ENCODE measurements at regions not wholly inside any gene's neighbourhood (a gene's known extent, or its start where the extent isn't known, plus 50 kb on each side); places are given as distances from the start of the nearest gene placed in this dataset.
A peak's percentile ranks its signal among the peaks of the same experiment; 100 is the strongest.
"Not testable (repeated sequence)": the region's sequence is repeated elsewhere in the genome, so short reads cannot be mapped to it uniquely, and the experiment has no call there.

GRCh38 chr5:157994906-157995519 is 136.1 kb upstream of the CLINT1 start:
- peak; percentile 68 to 83 for DNase-seq

DNA sequence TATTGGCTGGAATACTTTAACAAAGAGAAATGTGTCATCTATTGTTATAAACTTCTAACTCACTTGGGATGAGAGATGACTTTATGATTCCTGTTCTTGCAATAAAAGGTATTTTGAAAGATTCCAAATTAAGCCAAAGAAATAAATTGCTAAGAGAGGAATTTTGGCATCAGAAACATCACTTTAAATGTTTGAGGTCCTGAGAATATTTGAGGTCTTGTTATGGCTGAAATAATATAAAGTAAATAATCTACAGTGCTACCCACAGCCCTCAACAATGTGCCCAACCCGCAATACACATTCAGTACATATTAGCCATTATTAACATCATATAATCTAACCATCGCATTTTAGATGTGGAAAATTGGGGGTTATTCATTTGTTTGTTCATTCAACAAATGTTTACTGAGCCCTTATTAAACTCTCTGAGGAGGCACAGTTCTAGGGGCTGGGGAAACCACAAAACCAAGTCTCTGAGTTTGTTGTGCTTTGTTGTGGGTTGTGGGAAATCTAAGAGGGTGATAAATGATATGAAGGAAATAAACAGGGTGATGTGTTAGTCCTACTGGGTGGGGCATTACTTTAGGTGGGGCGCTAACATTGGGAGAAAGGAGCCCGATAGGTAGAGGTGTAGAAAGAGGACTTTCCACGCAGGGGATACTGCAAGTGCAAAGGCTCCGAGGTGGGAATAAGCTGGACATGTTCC is 135.2 kb upstream of the CLINT1 start:
- no peak for DNase-seq

DNA sequence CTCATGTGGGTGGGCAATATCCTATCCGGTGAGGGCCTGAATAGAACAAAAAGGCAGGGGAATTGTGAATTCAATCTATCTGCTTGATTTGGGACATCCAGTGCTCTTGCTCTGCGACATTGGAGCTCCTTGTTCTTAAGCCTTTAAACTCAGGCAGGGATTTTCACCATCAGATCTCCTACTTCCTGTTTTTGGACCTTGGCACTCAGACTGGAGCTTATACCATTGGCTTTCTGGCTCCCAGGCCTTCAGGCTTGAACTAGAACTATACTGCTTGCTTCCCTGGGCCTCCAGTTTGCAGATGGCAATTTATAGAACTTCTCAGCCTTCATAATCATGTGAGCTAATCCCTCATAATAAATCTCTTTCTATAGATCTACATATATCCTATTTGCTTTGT is 134.3 kb upstream of the CLINT1 start:
- no peak for DNase-seq

DNA sequence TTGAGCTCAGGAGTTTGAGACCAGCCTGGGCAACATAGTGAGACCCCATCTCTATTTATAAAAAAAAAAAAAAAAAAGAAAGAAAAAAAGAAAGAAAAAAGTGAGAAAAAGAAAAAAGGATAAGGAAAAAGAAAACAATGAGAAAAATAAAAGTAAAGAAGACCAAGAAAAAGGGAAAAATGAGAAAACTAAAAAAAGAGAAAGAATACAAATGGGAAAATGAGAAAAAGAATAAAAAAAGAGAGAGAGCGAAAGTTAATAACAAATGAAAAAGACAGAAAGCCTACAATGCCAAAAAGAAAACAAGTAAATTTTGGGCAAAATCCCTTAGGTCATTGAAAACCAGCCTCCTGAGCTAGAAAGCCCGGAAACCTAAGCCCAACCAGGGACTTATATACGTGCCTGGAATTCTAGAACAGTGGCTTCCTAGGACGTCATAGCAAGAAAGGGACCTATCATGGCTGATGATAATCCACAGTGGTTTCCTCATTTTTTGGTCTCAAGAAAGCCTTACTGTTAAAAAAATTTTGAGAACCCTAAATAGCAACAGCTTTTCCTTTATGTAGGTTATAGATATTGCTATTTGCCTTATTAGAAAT is 131.7 kb upstream of the CLINT1 start:
- peak in 1 of 2 experiments; percentile 6 for DNase-seq

DNA sequence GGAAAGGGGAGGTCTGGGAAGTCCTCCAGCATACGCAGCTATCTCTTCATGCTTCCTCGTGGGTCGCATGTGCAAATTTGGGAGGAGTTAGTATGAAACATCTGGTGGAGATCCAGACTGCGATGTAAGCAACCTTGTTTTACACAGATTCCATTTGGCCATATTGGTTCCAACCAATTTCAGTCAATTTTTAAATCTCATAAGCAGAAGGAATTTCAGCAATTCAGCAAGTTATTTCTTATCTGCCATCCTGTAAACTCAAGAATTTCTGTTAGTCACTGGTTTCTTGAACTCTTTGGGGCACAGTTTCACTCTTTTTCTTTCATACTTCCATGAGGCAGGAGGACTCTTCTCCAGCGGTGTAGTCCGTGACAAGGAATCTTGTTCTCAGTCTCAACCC is 130.4 kb upstream of the CLINT1 start:
- DNase-seq, result no peak

DNA sequence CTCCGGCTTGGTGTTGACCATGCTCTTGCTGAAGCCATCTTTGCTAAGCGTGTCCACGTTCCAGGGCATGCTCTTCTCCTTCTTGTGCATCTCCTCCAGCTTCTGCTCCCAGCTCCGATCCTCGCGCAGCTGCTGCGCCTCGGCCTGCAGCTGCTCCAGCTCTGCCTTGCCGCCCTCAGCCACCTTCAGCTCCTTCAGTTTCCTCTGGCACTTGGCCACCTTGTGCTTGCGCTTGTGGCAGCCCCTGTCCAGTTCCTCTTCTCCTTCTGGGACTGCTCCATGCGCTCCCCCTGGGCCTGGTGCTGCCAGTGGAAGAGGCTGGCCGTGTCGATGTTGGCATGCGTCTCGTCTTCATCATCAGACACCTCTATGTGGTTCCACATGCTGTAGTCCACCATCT is 128.3 kb upstream of the CLINT1 start:
- no peak for DNase-seq

GRCh38 chr5:157986431-157986990 is 127.6 kb upstream of the CLINT1 start:
- no peak for DNase-seq

DNA sequence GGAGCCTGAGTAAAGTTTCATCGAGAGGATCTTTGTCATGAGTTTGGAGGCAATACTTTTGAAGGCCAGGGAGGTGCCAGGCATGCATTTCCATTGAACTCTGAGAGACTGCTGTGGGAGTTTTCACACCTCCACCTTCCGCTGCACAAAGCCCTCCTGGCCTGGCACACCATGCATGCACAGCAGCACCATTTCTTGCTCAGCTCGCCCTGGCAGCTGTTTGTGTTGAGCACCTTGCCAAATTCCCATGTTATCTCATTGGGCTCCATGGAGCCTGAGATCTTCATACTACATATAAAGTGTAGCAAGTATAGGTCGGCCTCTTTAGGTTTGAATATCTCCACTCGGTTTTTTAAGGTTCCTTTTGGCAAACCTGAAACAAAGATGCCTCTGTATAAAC is 125.7 kb upstream of the CLINT1 start:
- DNase-seq, result no peak

GRCh38 chr5:157983906-157984551 is 125.1 kb upstream of the CLINT1 start:
- DNase-seq, result no peak

GRCh38 chr5:157978061-157978460 is 119.1 kb upstream of the CLINT1 start:
- no peak for DNase-seq

DNA sequence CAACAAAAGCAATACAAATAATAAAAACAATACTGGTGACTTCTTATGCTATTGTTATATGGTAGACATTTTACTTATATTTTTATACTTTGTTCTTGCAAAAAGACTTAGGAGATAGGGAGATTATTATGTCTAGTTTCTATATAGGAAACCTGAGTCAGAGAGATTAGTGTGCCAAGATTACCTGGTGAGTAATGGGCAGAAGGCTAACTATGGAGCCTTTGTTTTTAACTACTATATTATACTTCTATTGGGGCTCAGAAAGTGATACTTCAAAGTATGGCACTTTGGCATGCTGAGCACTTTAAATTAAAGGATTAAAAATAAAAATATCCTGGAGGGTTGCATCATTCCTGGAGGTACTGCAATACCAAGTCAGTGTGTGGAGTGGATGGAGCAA is 117.5 kb upstream of the CLINT1 start:
- DNase-seq, result no peak

DNA sequence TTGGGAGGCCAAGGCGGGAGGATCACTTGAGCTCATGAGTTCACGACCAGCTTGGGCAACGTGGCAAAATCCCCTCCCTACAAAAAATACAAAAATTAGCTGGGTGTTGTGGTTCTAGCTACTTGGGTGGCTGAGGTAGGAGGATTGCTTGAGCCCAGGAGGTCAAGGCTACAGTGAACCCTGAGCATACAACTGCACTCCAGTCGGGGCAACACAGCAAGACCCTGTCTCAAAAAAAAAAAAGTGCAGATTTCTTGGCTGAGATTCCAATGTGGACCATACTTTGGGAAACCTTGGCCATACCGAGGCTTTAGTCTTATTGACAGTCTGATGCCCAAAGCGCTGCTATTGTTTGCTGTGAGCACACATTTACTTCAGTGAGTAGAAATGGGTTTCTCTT is 113.6 kb upstream of the CLINT1 start:
- no peak for DNase-seq

DNA sequence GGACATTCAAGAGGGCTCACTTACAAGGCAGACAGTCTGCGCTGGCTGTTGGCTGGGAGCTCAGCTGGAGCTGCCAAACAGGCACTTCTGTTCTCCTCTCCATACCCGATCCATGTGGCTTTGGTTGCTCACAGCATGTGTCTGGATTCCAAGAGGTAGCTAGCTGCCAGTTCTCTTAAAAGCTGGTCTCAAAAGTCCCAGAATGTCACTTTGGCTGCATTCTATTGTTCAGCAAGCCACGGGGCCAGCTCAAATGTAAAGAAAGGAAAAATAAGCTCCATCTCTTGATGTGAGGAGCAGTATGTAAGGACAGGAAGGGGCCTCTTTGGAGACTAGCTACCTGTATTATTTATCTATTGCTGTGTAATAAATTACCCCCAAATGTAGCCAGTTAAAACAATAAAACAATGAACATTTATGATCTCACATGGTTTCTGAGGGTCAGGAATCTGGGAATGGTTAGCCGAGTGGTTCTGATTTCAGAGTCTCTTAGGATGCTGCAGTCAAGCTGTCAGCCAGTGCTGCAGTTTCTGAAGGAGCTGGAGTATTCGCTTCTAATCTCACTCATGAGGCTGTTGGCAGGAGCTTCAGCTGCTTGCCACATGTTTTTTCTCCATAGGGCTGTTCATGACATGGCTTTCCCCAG is 112.7 kb upstream of the CLINT1 start:
- DNase-seq, result no peak

DNA sequence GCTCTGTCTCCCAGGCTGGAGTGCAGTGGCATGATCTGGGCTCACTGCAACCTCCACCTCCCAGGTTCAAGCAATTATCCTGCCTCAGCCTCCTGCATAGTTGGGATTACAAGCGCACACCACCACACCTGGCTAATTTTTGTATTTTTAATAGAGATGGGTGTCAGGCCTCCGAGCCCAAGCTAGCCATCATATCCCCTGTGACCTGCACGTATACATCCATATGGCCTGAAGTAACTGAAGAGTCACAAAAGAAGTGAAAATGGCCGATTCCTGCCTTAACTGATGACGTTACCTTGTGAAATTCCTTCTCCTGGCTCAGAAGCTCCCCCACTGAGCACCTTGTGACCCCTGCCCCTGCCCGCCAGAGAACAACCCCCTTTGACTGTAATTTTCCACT is 109.6 kb upstream of the CLINT1 start:
- DNase-seq, result not testable (repeated sequence)

DNA sequence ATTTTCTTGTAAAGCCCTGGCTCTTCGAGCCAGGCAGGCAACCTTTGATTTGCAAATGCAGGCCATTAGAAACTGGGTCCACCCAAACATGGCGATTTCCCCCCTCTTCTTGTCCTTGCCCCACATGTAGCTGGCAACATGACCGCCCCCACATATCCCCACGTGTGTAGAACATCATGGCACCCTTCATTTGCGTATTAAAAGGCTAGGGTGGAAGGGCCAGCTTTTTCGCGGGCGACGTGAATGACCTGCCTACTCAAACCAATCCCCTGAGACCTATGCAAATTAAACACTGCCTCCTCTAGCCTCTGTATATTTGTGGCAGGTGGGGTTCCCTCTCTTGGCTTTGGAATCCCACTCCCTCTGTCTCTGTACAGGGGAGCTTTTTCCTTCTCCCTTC is 107.0 kb upstream of the CLINT1 start:
- peak in 1 of 2 experiments; percentile 3 for DNase-seq

DNA sequence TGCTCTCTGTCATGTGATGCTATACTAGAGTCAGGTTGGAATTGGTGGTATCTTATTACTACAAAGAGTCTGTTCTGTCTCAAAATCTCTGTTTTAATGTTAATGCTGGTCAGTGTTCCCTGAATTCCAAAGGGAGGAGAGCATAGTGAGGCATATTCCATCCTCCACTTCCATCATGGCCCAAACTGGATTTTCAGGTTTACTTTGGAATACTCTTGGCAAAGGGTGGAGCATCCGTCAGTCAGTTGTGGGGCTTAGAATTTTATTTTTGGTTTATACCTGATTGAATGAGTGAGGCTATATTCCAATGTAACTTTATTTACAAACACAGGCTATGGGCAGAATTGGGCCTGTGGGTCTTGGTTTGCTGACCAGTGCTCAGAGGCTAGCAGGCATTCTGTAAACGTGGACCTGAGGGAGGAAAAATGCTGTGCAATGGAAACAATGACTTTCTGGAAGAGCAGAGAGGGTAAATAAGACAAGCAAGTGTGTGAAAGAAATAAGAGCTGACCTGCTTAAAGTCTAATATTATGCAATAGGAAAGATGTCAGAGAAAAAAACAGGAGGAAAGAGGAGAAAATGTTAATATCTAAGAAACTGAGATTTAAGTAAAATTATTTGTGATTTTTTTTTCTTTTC is 106.2 kb upstream of the CLINT1 start:
- DNase-seq, result no peak

GRCh38 chr5:157963761-157964160 is 104.8 kb upstream of the CLINT1 start:
- no peak for DNase-seq

DNA sequence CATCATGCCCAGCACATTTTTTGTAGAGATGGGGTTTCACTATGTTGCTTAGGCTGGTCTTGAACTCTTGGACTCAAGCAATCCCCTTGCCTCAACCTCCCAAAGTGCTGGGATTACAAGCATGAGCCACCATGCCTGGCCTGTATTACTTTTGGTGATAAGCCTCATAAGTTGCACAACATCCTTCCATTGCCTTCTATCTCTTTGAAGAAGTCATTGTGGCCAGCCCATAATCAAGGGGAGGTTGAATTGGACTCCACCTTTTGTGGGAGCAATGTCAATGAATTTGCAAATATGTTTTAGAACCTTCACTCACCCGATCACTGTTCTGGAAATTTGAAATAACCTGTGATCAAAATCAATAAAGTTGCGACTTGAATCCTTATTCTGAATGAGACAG is 104.3 kb upstream of the CLINT1 start:
- no peak for DNase-seq

GRCh38 chr5:157962686-157963085 is 103.7 kb upstream of the CLINT1 start:
- DNase-seq, result peak in 1 of 2 experiments; percentile 8

DNA sequence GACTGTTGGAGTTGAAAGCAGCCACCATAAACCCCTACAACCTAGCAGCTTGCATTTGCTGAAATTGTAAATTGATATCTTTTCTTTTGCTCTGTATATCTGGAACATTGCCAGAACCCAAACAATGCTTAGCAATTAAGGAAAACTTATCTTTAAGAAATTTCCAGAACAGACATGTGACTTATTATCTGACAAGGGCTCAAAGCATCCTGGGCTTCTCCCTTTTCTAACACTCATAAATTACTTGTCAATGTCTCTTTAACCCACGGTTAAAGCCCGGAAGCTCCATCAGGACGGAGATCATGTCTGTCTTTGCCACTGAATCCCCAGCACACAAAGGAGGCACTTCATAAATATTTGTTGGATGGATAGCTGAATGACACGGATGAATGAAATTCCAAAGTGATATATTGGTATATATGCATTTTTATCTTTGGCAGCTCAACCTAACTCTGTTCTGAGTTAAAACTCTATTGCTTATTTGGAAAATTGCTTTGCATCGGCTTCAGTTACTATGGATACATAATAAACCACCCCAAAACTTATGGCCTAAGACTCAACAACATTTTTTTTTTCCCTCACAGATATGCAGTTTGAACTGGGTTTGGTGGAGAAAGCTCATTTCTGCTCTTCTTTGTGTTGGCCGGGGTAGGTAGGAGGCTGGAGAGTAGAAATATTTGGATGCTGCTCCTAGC is 103.1 kb upstream of the CLINT1 start:
- DNase-seq, result no peak

- DNase-seq, result no peak
These were observed 102.2 kb upstream of the CLINT1 start for GRCh38 chr5:157961176-157961575.

DNA sequence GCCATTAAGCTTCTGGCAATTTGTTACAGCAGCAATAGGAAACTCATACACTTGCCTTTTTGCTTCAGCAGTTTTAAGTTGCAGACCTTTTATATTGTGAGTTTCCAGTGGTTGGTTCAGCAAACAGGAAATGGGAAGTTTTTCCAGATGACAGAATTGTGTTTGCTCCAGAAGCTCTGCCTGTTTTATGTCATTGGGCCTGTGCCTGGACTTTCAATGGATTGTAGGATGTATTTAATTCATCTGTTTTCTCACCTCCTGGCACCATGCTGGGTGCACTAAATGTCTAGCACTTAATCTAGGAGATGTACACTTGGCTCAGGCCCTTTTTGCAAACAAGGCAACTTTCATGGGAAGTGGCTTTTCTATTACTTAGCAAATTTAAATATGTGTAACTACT is 100.4 kb upstream of the CLINT1 start:
- no peak for DNase-seq
